Neuronal stem cell (in vitro differentiated cells): ENCODE measurements at regions not wholly inside any gene's neighbourhood (a gene's known extent, or its start where the extent isn't known, plus 50 kb on each side); places are given as distances from the start of the nearest gene placed in this dataset.

ENCODE experiments used
- DNase-seq: peaks from one replicate; pipeline ENCODE4 v3.0.0-alpha.2; 2013; ENCODE audit warnings: low spot score
- H2AFZ ChIP-seq: one replicate; pipeline ENCODE4 v1.6.1; 2013; ENCODE audit warnings: mild to moderate bottlenecking, low read length, inconsistent platforms
- H2AK5ac ChIP-seq: 2 replicates; pipeline ENCODE4 v1.6.1; 2013; ENCODE audit warnings: low read depth, mild to moderate bottlenecking, inconsistent platforms, low read length, moderate library complexity, mixed read lengths
- H2BK120ac ChIP-seq: 2 replicates; pipeline ENCODE4 v1.6.1; 2013; ENCODE audit warnings: low read depth, mild to moderate bottlenecking, inconsistent platforms, low read length, moderate library complexity, mixed read lengths
- H2BK12ac ChIP-seq: one replicate; pipeline ENCODE4 v1.6.1; 2013; ENCODE audit warnings: low read length, inconsistent platforms
- H2BK15ac ChIP-seq: 2 replicates; pipeline ENCODE4 v1.6.1; 2013; ENCODE audit warnings: mild to moderate bottlenecking, low read length, inconsistent platforms, mixed read lengths
- H2BK5ac ChIP-seq: one replicate; pipeline ENCODE4 v1.6.1; 2013; ENCODE audit warnings: inconsistent platforms, mild to moderate bottlenecking, low read length, moderate library complexity
- H3K14ac ChIP-seq: one replicate; pipeline ENCODE4 v1.6.1; 2013; ENCODE audit warnings: low read length, inconsistent platforms
- H3K18ac ChIP-seq: 2 replicates; pipeline ENCODE4 v1.6.1; 2013; ENCODE audit warnings: low read length, inconsistent platforms
- H3K23ac ChIP-seq: 2 replicates; pipeline ENCODE4 v1.6.1; 2013; ENCODE audit warnings: low read depth, mild to moderate bottlenecking, mixed read lengths, low read length, inconsistent platforms; ENCODE audit not compliant: poor library complexity
- H3K27ac ChIP-seq: replicated peaks from 3 replicates; pipeline ENCODE4 v1.5.1; 2013; ENCODE audit warnings: low read length, inconsistent platforms
- H3K27me3 ChIP-seq, 3 experiments: 2 replicates each; pipeline ENCODE4 v1.6.1; 2013; ENCODE audit warnings: low read length in 3 of 3, mild to moderate bottlenecking in 2 of 3, inconsistent platforms in 1 of 3, low read depth in 1 of 3, mixed read lengths in 1 of 3, moderate library complexity in 1 of 3; ENCODE audit not compliant: control insufficient read depth in 3 of 3, insufficient read depth in 3 of 3
- H3K36me3 ChIP-seq, 2 donors: replicated peaks in 1 of 2; 2 replicates each; pipeline ENCODE4 v1.6.1; 2013; ENCODE audit warnings: low read length in 2 of 2; ENCODE audit not compliant: control insufficient read depth in 2 of 2, insufficient read depth in 2 of 2
- H3K4ac ChIP-seq: 2 replicates; pipeline ENCODE4 v1.6.1; 2013; ENCODE audit warnings: inconsistent platforms, mild to moderate bottlenecking, low read length, moderate library complexity
- H3K4me1 ChIP-seq, 2 donors: 1 replicate in 1 of 2; 2 replicates in 1 of 2; pipeline ENCODE4 v1.6.1; 2013; ENCODE audit warnings: low read length in 2 of 2, low read depth in 1 of 2; ENCODE audit not compliant: control insufficient read depth in 2 of 2, insufficient read depth in 1 of 2
- H3K4me2 ChIP-seq: one replicate; pipeline ENCODE4 v1.6.1; 2013; ENCODE audit warnings: mild to moderate bottlenecking, low read length, inconsistent platforms; ENCODE audit not compliant: insufficient read depth, poor library complexity, severe bottlenecking
- H3K4me3 ChIP-seq, 2 donors: 2 replicates each; pipeline ENCODE4 v1.5.1; 2013; ENCODE audit warnings: low read length in 2 of 2, mild to moderate bottlenecking in 2 of 2, inconsistent platforms in 1 of 2, moderate library complexity in 1 of 2
- H3K79me1 ChIP-seq: one replicate; pipeline ENCODE4 v1.6.1; 2013; ENCODE audit warnings: low read depth, mild to moderate bottlenecking, inconsistent platforms, low read length, moderate library complexity
- H3K9ac ChIP-seq: one replicate; pipeline ENCODE4 v1.6.1; 2013; ENCODE audit warnings: mild to moderate bottlenecking, low read depth, low read length, inconsistent platforms; ENCODE audit not compliant: poor library complexity
- H3K9me3 ChIP-seq, 2 donors: replicated peaks in 1 of 2; 2 replicates each; pipeline versions ENCODE3 to v1.6.1; 2013; ENCODE audit warnings: low read length in 2 of 2, mild to moderate bottlenecking in 2 of 2, inconsistent platforms in 1 of 2, low read depth in 1 of 2, mixed read lengths in 1 of 2, moderate library complexity in 1 of 2; ENCODE audit not compliant: control insufficient read depth in 2 of 2, insufficient read depth in 1 of 2
- H4K8ac ChIP-seq: one replicate; pipeline ENCODE4 v1.6.1; 2013; ENCODE audit warnings: low read depth, mild to moderate bottlenecking, inconsistent platforms, low read length, moderate library complexity
- H4K91ac ChIP-seq: one replicate; pipeline ENCODE4 v1.6.1; 2013; ENCODE audit warnings: low read length, low read depth, mild to moderate bottlenecking, inconsistent platforms; ENCODE audit not compliant: poor library complexity
- WGBS, 2 donors: extraction: QIAGEN DNeasy Blood & Tissue Kit; methylation state at CpG; one replicate each; pipeline ENCODE4 v1.1.7; 2013; ENCODE audit warnings: missing lambda C conversion rate in 2 of 2, mixed read lengths in 1 of 2; ENCODE audit not compliant: insufficient read length in 2 of 2, insufficient replicate concordance in 1 of 2; ENCODE audit errors: extremely low coverage in 2 of 2; 5-methylcytosine and 5-hydroxymethylcytosine counted together

GRCh38 chr9:135214706-135215105 is 127.2 kb downstream of the OLFM1 start:
- Histone ChIP-seq H3K14ac (no peak overlapping the region), H3K4me2 (no peak overlapping the region), H2BK5ac (no peak overlapping the region), H3K18ac (no peak overlapping the region), H3K36me3 (no peaks in the 10 kb centered on the region), H3K4ac (no peak overlapping the region), H3K9ac (no peak overlapping the region), H2BK120ac (no peak overlapping the region), H2AFZ (no peak overlapping the region), H3K27me3 (peaks cover 0 to 43% (median 2%) of the 10 kb centered on the region in 3 experiments), H4K91ac (no peak overlapping the region), H2BK15ac (no peak overlapping the region), H3K79me1 (no peaks in the 10 kb centered on the region), H3K4me3 (no peak overlapping the region), H2AK5ac (no peak overlapping the region), H3K23ac (no peak overlapping the region), H4K8ac (no peak overlapping the region), H3K4me1 (peaks cover 0 to 15% of the 10 kb centered on the region in 2 donors), H2BK12ac (no peak overlapping the region), H3K9me3 (peaks cover 0 to 5% of the 10 kb centered on the region in 2 donors), H3K27ac (no peak overlapping the region)
- no peak for DNase-seq
- WGBS, 2 donors = no CpG with 5 or more reads among the region's 11 CpGs

GRCh38 chr9:135215571-135216161 is 128.2 kb downstream of the OLFM1 start:
- Histone ChIP-seq H2AK5ac (no peak overlapping the region), H3K4me2 (no peak overlapping the region), H3K27me3 (peaks cover 0 to 43% (median 2%) of the 10 kb centered on the region in 3 experiments), H3K4ac (no peak overlapping the region), H3K23ac (no peak overlapping the region), H4K8ac (no peak overlapping the region), H2BK15ac (peak overlapping the region; percentile 66), H3K36me3 (no peaks in the 10 kb centered on the region), H3K14ac (no peak overlapping the region), H2BK5ac (peak overlapping the region; percentile 55), H2BK12ac (no peak overlapping the region), H2AFZ (no peak overlapping the region), H2BK120ac (no peak overlapping the region), H4K91ac (no peak overlapping the region), H3K27ac (no peak overlapping the region), H3K4me3 (no peak overlapping the region), H3K18ac (peak overlapping the region; percentile 48), H3K79me1 (no peaks in the 10 kb centered on the region), H3K9me3 (peaks cover 0 to 4% of the 10 kb centered on the region in 2 donors), H3K4me1 (peaks cover 0 to 15% of the 10 kb centered on the region in 2 donors), H3K9ac (no peak overlapping the region)
- no peak for DNase-seq
- no CpG with 5 or more reads among the region's 14 CpGs for WGBS, 2 donors

- Histone ChIP-seq H3K27me3 (peaks cover 0 to 43% (median 2%) of the 10 kb centered on the region in 3 experiments), H2BK120ac (no peak overlapping the region), H2AFZ (no peak overlapping the region), H3K79me1 (no peaks in the 10 kb centered on the region), H3K9ac (no peak overlapping the region), H3K14ac (no peak overlapping the region), H3K18ac (peak overlapping the region; percentile 61), H2BK15ac (peak overlapping the region; percentile 66), H3K23ac (no peak overlapping the region), H3K36me3 (no peaks in the 10 kb centered on the region), H3K4ac (no peak overlapping the region), H4K8ac (no peak overlapping the region), H3K9me3 (peaks cover 0 to 2% of the 10 kb centered on the region in 2 donors), H4K91ac (no peak overlapping the region), H2BK12ac (no peak overlapping the region), H3K27ac (no peak overlapping the region), H3K4me2 (no peak overlapping the region), H2BK5ac (no peak overlapping the region), H2AK5ac (no peak overlapping the region), H3K4me1 (peaks cover 0 to 15% of the 10 kb centered on the region in 2 donors), H3K4me3 (no peak overlapping the region)
- WGBS, 2 donors = no CpG with 5 or more reads among the region's 7 CpGs
- no peak for DNase-seq
Observed at GRCh38 chr9:135216236-135216635, 128.8 kb downstream of the OLFM1 start.

- H2BK12ac ChIP-seq = no peak overlapping the region
- H3K79me1 ChIP-seq = no peaks in the 10 kb centered on the region
- H2AFZ ChIP-seq = no peak overlapping the region
- no peak overlapping the region for H3K18ac ChIP-seq
- no peak overlapping the region for H3K27ac ChIP-seq
- no peak overlapping the region for H2BK120ac ChIP-seq
- H4K91ac ChIP-seq = no peak overlapping the region
- H3K23ac ChIP-seq = no peak overlapping the region
- H4K8ac ChIP-seq = no peak overlapping the region
- no CpG with 5 or more reads among the region's 22 CpGs for WGBS, 2 donors
- H2BK5ac ChIP-seq = no peak overlapping the region
- no peak for DNase-seq
- H3K9ac ChIP-seq = no peak overlapping the region
- H2BK15ac ChIP-seq = no peak overlapping the region
- H2AK5ac ChIP-seq = no peak overlapping the region
- no peaks in the 10 kb centered on the region for H3K36me3 ChIP-seq
- H3K27me3 ChIP-seq = peaks cover 0 to 43% (median 2%) of the 10 kb centered on the region in 3 experiments
- H3K4me2 ChIP-seq = no peak overlapping the region
- peaks cover 0 to 2% of the 10 kb centered on the region in 2 donors for H3K9me3 ChIP-seq
- H3K4me1 ChIP-seq = peaks cover 0 to 15% of the 10 kb centered on the region in 2 donors
- no peak overlapping the region for H3K4me3 ChIP-seq
- H3K4ac ChIP-seq = no peak overlapping the region
- H3K14ac ChIP-seq = no peak overlapping the region
Observed at GRCh38 chr9:135216791-135217441, 129.4 kb downstream of the OLFM1 start.
